Astrocyte of the spinal cord (primary cell): ENCODE measurements at regions not wholly inside any gene's neighbourhood (a gene's known extent, or its start where the extent isn't known, plus 50 kb on each side); places are given as distances from the start of the nearest gene placed in this dataset.

Experiments
- DNase-seq: peaks from one replicate; pipeline ENCODE4 v3.0.0; 2011; ENCODE audit warnings: low read depth, low spot score
- H3K4me3 ChIP-seq: 2 replicates; pipeline ENCODE4 v1.5.1; 2011; ENCODE audit warnings: low read depth, mild to moderate bottlenecking, low read length, moderate library complexity
- in situ Hi-C: cut with HindIII; loops from 2 replicates; pipeline ENCODE4 v1.10.0; 2017; ENCODE audit warnings: low sequenced_read_pairs
- TF ChIP-seq, protein P1 (sequence below): IDR thresholded peaks from 2 replicates; pipeline ENCODE4 v1.5.1; 2012; ENCODE audit warnings: low read depth, mild to moderate bottlenecking, low read length, inconsistent platforms

DNA sequence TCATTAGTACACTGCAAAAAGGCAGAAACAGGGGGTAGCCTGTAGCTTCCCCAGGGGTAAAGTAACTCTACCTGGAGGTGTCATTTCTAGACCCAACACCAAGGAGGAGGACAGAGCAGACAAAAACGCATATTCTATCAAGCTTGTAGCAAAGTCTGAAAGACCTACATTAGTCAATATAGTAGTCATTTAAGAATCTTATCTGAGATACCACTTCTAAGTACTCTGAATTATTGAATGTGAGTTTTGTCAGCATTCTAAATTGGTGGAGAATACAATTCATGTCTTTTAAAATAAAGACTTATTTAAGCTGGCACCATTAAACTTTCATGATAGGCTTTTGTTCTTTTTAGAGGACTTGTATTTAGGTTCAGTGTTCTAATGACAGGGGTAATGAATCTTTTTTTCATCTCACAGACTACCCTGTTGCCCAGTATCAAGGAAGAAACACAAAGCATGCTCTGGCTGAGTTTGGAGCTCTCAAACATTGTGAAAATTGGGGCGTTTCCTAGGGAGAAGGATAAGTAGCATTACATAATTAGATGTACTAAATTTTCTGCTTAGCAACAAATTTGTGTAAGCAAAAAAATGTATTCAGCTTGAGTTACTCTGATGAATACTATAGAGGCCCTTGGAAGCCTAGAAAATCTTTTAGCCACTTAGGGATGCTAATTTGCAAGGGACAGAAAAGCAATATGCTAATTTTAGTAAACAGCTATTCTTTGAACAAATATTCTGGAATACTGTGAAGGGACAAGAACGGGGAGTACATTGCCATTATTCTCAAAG, 255.4 kb upstream of the HSF2 start:
- in situ Hi-C loops = no loop called here
- TF ChIP-seq, protein P1, sequence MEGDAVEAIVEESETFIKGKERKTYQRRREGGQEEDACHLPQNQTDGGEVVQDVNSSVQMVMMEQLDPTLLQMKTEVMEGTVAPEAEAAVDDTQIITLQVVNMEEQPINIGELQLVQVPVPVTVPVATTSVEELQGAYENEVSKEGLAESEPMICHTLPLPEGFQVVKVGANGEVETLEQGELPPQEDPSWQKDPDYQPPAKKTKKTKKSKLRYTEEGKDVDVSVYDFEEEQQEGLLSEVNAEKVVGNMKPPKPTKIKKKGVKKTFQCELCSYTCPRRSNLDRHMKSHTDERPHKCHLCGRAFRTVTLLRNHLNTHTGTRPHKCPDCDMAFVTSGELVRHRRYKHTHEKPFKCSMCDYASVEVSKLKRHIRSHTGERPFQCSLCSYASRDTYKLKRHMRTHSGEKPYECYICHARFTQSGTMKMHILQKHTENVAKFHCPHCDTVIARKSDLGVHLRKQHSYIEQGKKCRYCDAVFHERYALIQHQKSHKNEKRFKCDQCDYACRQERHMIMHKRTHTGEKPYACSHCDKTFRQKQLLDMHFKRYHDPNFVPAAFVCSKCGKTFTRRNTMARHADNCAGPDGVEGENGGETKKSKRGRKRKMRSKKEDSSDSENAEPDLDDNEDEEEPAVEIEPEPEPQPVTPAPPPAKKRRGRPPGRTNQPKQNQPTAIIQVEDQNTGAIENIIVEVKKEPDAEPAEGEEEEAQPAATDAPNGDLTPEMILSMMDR = no peak
- no peak overlapping the region for H3K4me3 ChIP-seq
- DNase-seq = no peak

DNA sequence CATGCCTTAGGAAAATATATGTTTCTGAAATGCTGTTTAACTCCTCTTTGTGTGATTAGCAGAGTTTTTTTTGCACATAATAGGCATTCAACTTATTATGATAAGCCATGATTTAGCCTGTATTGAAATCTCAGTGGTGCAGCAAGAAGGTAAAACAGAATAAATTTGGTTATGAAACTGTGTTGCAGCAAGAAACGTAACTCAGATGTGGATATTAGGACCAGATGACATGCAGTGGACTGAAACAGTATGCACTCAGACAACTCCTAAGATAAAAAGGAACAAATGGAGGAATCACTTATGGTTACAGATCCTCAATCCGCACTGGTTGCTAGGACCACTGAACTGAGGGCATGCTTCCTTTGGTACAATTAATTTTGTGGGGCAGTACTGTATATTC, 254.2 kb upstream of the HSF2 start:
- TF ChIP-seq, protein P1 = no peak
- H3K4me3 ChIP-seq = no peak overlapping the region
- in situ Hi-C loops = no loop called here
- no peak for DNase-seq

DNA sequence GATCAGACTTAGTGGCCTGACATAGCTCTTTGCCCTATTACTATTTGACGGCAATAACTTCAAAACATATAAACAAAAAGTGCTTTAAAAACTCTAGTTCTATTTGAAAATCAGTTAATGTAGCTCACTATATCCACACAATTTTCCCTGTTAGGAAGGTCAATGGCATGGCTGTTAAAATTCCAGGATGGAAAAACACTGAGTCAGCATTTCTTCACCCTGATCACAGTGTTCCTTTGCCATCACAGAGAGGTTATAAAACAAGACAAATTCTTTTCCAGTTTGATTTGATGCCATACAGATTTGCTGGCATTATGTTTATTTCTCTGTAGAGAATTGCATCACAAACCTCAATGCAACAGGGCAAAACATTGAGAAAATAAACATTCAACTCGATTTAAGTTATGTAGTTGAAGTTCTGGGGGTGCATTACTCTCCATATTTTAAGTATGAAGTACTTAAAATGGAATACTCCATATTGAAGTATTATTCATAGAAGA, 253.7 kb upstream of the HSF2 start:
- DNase-seq = no peak
- no peak overlapping the region for H3K4me3 ChIP-seq
- in situ Hi-C loops = no loop called here
- TF ChIP-seq, protein P1 = no peak

DNA sequence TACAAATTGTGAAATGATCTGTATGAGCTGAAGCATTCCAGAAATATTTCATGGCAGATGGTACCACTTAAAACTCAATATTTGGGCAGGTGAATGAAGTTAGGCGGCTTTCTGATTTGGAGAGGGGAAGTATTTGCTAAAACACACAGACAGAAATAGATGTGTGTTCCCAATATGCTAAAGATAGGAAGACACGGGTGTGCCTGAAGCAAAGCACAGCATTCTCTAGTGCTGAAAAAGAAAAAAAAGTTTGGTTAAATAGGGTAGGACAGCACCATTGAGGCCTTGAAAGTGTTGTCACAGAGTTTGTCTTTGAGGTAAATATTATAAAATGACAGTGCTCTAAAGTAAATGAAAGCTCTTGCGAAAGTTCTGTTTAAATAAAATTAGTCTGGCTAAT, 252.2 kb upstream of the HSF2 start:
- TF ChIP-seq, protein P1 = no peak
- DNase-seq = no peak
- H3K4me3 ChIP-seq = no peak overlapping the region
- in situ Hi-C loops = no loop called here

DNA sequence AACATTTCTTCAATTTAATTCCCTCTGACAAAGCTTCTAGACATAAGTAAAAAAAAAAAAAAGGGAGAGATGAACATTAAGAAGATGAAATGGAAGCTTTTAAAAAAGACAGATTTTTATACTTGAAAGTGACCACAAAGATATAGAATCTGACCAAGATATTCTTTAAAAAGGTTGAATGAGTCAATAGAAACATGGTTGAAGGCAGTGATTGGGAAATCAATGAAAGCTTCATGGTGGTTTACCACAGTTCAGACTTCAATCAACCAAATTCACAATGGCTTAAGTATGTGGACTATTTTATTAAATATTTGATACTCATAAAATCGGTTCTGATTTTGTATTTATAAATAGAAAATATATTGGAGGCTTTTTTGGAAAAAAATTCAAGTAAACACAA, 248.4 kb upstream of the HSF2 start:
- TF ChIP-seq, protein P1 = no peak
- no peak overlapping the region for H3K4me3 ChIP-seq
- no peak for DNase-seq
- in situ Hi-C loops = no loop called here

DNA sequence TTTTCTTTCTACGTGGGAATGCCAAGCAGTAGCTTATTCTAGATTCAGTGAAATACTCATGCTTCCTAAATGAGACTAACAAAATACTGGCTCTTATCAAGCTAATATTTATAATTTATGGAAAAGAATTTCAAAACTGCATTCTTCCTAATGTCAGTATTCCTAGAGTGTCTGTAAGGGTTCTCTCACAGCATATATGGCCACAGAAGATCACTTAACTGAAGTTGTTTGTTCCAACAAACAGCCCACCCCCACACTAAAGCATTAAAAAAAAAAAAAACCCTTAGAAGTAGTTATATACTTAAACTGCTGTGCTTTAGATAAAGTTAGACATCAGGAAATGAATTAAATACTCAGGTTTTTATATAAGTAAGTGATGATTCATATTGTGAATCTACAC, 247.7 kb upstream of the HSF2 start:
- in situ Hi-C loops = no loop called here
- no peak overlapping the region for H3K4me3 ChIP-seq

More for the DNA sequence above, 247.7 kb upstream of the HSF2 start:
- TF ChIP-seq, protein P1 = no peak
- DNase-seq = no peak
